Prostate gland (tissue), 2 donors: ENCODE measurements at regions not wholly inside any gene's neighbourhood (a gene's known extent, or its start where the extent isn't known, plus 50 kb on each side); places are given as distances from the start of the nearest gene placed in this dataset.

ENCODE experiments used
- DNase-seq: peaks from one replicate; pipeline ENCODE4 v3.0.0-alpha.2; 2019; ENCODE audit warnings: low spot score
- H3K27ac ChIP-seq, 2 donors: fragments of 200-600 bp; sonication (generic); 2 replicates each; pipeline ENCODE4 v1.5.1; 2017 to 2019
- H3K27me3 ChIP-seq: fragments of 200-600 bp; sonication (generic); replicated peaks from 2 replicates; pipeline ENCODE4 v1.5.1; 2019; ENCODE audit not compliant: insufficient read depth
- H3K36me3 ChIP-seq, 2 donors: fragments of 200-600 bp; sonication (generic); 1 replicate in 1 of 2; 2 replicates in 1 of 2; pipeline versions ENCODE4 v1.5.1 to v1.8.1; 2017 to 2019
- H3K4me1 ChIP-seq: fragments of 200-600 bp; sonication (generic); replicated peaks from 2 replicates; pipeline ENCODE4 v1.5.1; 2019
- H3K4me3 ChIP-seq, 2 donors: fragments of 200-600 bp; sonication (generic); 2 replicates each; pipeline ENCODE4 v1.5.1; 2017 to 2019
- H3K9me3 ChIP-seq: fragments of 200-600 bp; sonication (generic); 2 replicates; pipeline ENCODE4 v1.5.1; 2017
- POLR2A ChIP-seq: fragments of 450-650 bp; IDR thresholded peaks from one replicate; pipeline ENCODE4 v1.6.1; 2016; ENCODE audit warnings: antibody characterized with exemption, mild to moderate bottlenecking
- POLR2AphosphoS5 ChIP-seq: sonication (generic); formaldehyde crosslinking; IDR thresholded peaks from one replicate; pipeline ENCODE4 v1.6.1; 2017; ENCODE audit warnings: antibody characterized with exemption
- whole genome bisulfite sequencing: methylation state at CpG from one replicate; pipeline ENCODE4 v1.1.5; 2018; 5-methylcytosine and 5-hydroxymethylcytosine counted together
- intact Hi-C: fragments of 100-400 bp; cut with DNase I; formaldehyde crosslinking; loops from one replicate; pipeline ENCODE4 v1.14.2; 2022
- TF ChIP-seq, protein P1 (sequence below), 4 experiments: fragments of 200-600 bp in 2 of 4; fragments of 450-650 bp in 2 of 4; sonication (generic) in 2 of 4; IDR thresholded peaks; 1 replicate in 3 of 4; 2 replicates in 1 of 4; pipeline ENCODE4 v1.5.1; 2016 to 2019; ENCODE audit warnings: antibody characterized with exemption in 4 of 4, mild to moderate bottlenecking in 2 of 4, moderate library complexity in 2 of 4

- Histone ChIP-seq H3K27me3 (no peaks in the 10 kb centered on the region), H3K4me3 (no peak overlapping the region), H3K27ac (no peak overlapping the region), H3K4me1 (no peaks in the 10 kb centered on the region), H3K9me3 (no peaks in the 10 kb centered on the region), H3K36me3 (no peaks in the 10 kb centered on the region)
- 33% methylated on average over 1 of the region's 1 CpG for WGBS
- no peak for TF ChIP-seq POLR2A
- TF ChIP-seq, protein P1, sequence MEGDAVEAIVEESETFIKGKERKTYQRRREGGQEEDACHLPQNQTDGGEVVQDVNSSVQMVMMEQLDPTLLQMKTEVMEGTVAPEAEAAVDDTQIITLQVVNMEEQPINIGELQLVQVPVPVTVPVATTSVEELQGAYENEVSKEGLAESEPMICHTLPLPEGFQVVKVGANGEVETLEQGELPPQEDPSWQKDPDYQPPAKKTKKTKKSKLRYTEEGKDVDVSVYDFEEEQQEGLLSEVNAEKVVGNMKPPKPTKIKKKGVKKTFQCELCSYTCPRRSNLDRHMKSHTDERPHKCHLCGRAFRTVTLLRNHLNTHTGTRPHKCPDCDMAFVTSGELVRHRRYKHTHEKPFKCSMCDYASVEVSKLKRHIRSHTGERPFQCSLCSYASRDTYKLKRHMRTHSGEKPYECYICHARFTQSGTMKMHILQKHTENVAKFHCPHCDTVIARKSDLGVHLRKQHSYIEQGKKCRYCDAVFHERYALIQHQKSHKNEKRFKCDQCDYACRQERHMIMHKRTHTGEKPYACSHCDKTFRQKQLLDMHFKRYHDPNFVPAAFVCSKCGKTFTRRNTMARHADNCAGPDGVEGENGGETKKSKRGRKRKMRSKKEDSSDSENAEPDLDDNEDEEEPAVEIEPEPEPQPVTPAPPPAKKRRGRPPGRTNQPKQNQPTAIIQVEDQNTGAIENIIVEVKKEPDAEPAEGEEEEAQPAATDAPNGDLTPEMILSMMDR (IDR thresholded peaks at IDR 0.05): no peak
- no peak for TF ChIP-seq POLR2AphosphoS5
- intact Hi-C loops: no loop called here
- DNase-seq: no peak
Observed at GRCh38 chr3:103791786-103792515, 1357.1 kb downstream of the ZPLD1 start.

DNA sequence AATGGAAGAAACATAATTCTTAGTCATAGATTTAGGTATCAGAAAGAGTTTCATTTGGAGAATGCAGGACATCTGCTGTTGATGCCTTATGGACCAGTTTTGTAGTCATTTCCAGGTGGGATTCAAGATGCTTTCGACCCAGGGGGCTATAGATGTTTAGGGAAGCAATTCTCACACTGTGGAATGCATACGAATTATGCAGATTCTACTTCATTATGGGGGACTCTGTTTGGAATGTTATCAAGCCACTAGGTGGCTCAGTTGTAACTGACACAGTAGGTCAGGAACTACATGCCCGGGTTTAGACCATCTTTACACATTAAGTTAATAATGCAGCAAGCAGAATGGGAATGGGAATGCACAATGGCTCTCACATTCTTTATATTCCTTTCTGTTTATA lies 1359.8 kb downstream of the ZPLD1 start:
- 45% methylated on average over 3 of the region's 3 CpGs for WGBS
- no peak overlapping the region for H3K27ac ChIP-seq
- intact Hi-C loops: no loop called here
- TF ChIP-seq, protein P1 (IDR thresholded peaks at IDR 0.05): no peak
- TF ChIP-seq POLR2AphosphoS5 (no peak), POLR2A (no peak)
- no peaks in the 10 kb centered on the region for H3K9me3 ChIP-seq
- H3K27me3 ChIP-seq: no peaks in the 10 kb centered on the region
- no peaks in the 10 kb centered on the region for H3K36me3 ChIP-seq
- no peak for DNase-seq
- no peaks in the 10 kb centered on the region for H3K4me1 ChIP-seq
- no peak overlapping the region for H3K4me3 ChIP-seq

DNA sequence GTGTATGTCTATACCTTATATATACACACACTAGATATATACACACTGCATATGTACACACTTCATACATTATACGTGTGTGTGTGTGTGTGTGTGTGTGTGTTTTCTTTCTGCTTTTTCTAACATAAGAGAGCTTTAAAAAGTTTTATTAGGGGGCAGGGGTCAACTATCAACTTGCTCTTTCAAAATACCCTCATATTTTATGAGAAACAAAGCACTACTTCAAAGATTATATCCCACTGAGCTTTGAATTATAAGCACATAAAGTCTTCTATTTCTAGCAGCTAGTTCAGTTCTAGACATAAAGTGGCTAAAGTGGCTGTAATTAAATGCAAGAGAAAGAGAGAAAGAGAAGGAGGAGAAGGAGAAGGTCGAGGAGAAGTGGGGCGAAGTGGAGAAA lies 1361.3 kb downstream of the ZPLD1 start:
- no peaks in the 10 kb centered on the region for H3K27me3 ChIP-seq
- no peak overlapping the region for H3K4me3 ChIP-seq
- H3K27ac ChIP-seq: no peak overlapping the region
- WGBS: 38% methylated on average over 3 of the region's 3 CpGs
- H3K4me1 ChIP-seq: no peaks in the 10 kb centered on the region
- no peaks in the 10 kb centered on the region for H3K9me3 ChIP-seq
- H3K36me3 ChIP-seq: no peaks in the 10 kb centered on the region
- no peak for DNase-seq
- intact Hi-C loops: no loop called here
- TF ChIP-seq POLR2AphosphoS5 (no peak), POLR2A (no peak)
- TF ChIP-seq, protein P1 (IDR thresholded peaks at IDR 0.05): no peak

- TF ChIP-seq POLR2A (no peak), POLR2AphosphoS5 (no peak)
- TF ChIP-seq, protein P1 (IDR thresholded peaks at IDR 0.05): no peak
- DNase-seq: no peak
- no peaks in the 10 kb centered on the region for H3K36me3 ChIP-seq
- no peaks in the 10 kb centered on the region for H3K27me3 ChIP-seq
- H3K4me3 ChIP-seq: no peak overlapping the region
- intact Hi-C loops: no loop called here
- H3K4me1 ChIP-seq: no peaks in the 10 kb centered on the region
- WGBS: 83% methylated on average over 1 of the region's 1 CpG
- no peak overlapping the region for H3K27ac ChIP-seq
- no peaks in the 10 kb centered on the region for H3K9me3 ChIP-seq
Observed at GRCh38 chr3:103803787-103804186, 1369.0 kb downstream of the ZPLD1 start.

- H3K27ac ChIP-seq: no peak overlapping the region
- 84% methylated on average over 2 of the region's 2 CpGs for WGBS
- no peaks in the 10 kb centered on the region for H3K27me3 ChIP-seq
- H3K9me3 ChIP-seq: no peaks in the 10 kb centered on the region
- H3K36me3 ChIP-seq: no peaks in the 10 kb centered on the region
- TF ChIP-seq, protein P1 (IDR thresholded peaks at IDR 0.05): no peak
- TF ChIP-seq POLR2A: no peak
- intact Hi-C loops: no loop called here
- DNase-seq: no peak
- no peak overlapping the region for H3K4me3 ChIP-seq
- no peaks in the 10 kb centered on the region for H3K4me1 ChIP-seq
Observed at GRCh38 chr3:103810167-103810566, 1375.4 kb downstream of the ZPLD1 start.
